ENCODE measurements at regions not wholly inside any gene's neighbourhood (a gene's known extent, or its start where the extent isn't known, plus 50 kb on each side); places are given as distances from the start of the nearest gene placed in this dataset.

GRCh38 chr21:35220301-35220700, 171.2 kb upstream of the RUNX1 start:
- no peak for TF ChIP-seq POLR2A (IDR thresholded peaks at IDR 0.05)
- TF ChIP-seq CTCF (IDR thresholded peaks at IDR 0.05), result no peak
